ENCODE measurements at regions not wholly inside any gene's neighbourhood (a gene's known extent, or its start where the extent isn't known, plus 50 kb on each side); places are given as distances from the start of the nearest gene placed in this dataset.

- TF ChIP-seq CTCF (IDR thresholded peaks at IDR 0.05; ENCODE audit: low read depth, low read length) = no peak
- Histone ChIP-seq H3K4me3 (ENCODE audit: low read depth, low read length) (no peak overlapping the region), H3K27me3 (ENCODE audit: insufficient read depth, low read depth, severe bottlenecking) (no peaks in the 10 kb centered on the region), H3K27ac (no peak overlapping the region), H3K36me3 (no peaks in the 10 kb centered on the region), H3K9me3 (ENCODE audit: severe bottlenecking) (no peaks in the 10 kb centered on the region)
- DNase-seq = no peak
Observed at GRCh38 chr6:153275997-153276396, 144.9 kb upstream of the RGS17 start.

- H3K36me3 ChIP-seq = no peaks in the 10 kb centered on the region
- no peaks in the 10 kb centered on the region for H3K27me3 ChIP-seq (ENCODE audit: insufficient read depth, low read depth, severe bottlenecking)
- no peak overlapping the region for H3K4me3 ChIP-seq (ENCODE audit: low read depth, low read length)
- H3K27ac ChIP-seq = no peak overlapping the region
- no peak for DNase-seq
- no peak for TF ChIP-seq CTCF (IDR thresholded peaks at IDR 0.05; ENCODE audit: low read depth, low read length)
- H3K9me3 ChIP-seq (ENCODE audit: severe bottlenecking) = peaks cover 2% of the 10 kb centered on the region
Observed at GRCh38 chr6:153272201-153272980, 141.3 kb upstream of the RGS17 start.

GRCh38 chr6:153263489-153263888, 132.4 kb upstream of the RGS17 start:
- H3K27ac ChIP-seq = no peak overlapping the region
- no peak overlapping the region for H3K4me3 ChIP-seq (ENCODE audit: low read depth, low read length)
- no peak for DNase-seq
- TF ChIP-seq CTCF (IDR thresholded peaks at IDR 0.05; ENCODE audit: low read depth, low read length) = no peak
- no peaks in the 10 kb centered on the region for H3K36me3 ChIP-seq
- H3K9me3 ChIP-seq (ENCODE audit: severe bottlenecking) = no peaks in the 10 kb centered on the region
- H3K27me3 ChIP-seq (ENCODE audit: insufficient read depth, low read depth, severe bottlenecking) = no peaks in the 10 kb centered on the region

- H3K36me3 ChIP-seq = no peaks in the 10 kb centered on the region
Observed at GRCh38 chr6:153251326-153251725, 120.2 kb upstream of the RGS17 start.

GRCh38 chr6:153237670-153238069, 106.6 kb upstream of the RGS17 start:
- Histone ChIP-seq H3K27me3 (ENCODE audit: insufficient read depth, low read depth, severe bottlenecking) (no peaks in the 10 kb centered on the region), H3K4me3 (ENCODE audit: low read depth, low read length) (no peak overlapping the region), H3K9me3 (ENCODE audit: severe bottlenecking) (no peaks in the 10 kb centered on the region), H3K36me3 (no peaks in the 10 kb centered on the region), H3K27ac (no peak overlapping the region)
- no peak for DNase-seq
- TF ChIP-seq CTCF (IDR thresholded peaks at IDR 0.05; ENCODE audit: low read depth, low read length) = no peak

More at GRCh38 chr6:153251326-153251725, 120.2 kb upstream of the RGS17 start:
- no peak overlapping the region for H3K27ac ChIP-seq
- no peak overlapping the region for H3K4me3 ChIP-seq (ENCODE audit: low read depth, low read length)
- TF ChIP-seq CTCF (IDR thresholded peaks at IDR 0.05; ENCODE audit: low read depth, low read length) = no peak
- no peaks in the 10 kb centered on the region for H3K9me3 ChIP-seq (ENCODE audit: severe bottlenecking)
- no peak for DNase-seq
- H3K27me3 ChIP-seq (ENCODE audit: insufficient read depth, low read depth, severe bottlenecking) = no peaks in the 10 kb centered on the region
